Cerebellar cortex (tissue), 1 donor: ENCODE measurements at regions not wholly inside any gene's neighbourhood (a gene's known extent, or its start where the extent isn't known, plus 50 kb on each side); places are given as distances from the start of the nearest gene placed in this dataset.

Experiments used
- DNase-seq: peaks from one replicate; pipeline ENCODE4 v3.0.0-alpha.2; 2015; ENCODE audit warnings: low spot score

- no peak for DNase-seq
These were observed 115.7 kb upstream of the P2RY1 start for GRCh38 chr3:152719264-152719663.

GRCh38 chr3:152720951-152721718 lies 113.8 kb upstream of the P2RY1 start:
- DNase-seq: no peak

- DNase-seq: no peak
These were observed 110.7 kb upstream of the P2RY1 start for GRCh38 chr3:152724270-152724669.

GRCh38 chr3:152728231-152728980 lies 106.5 kb upstream of the P2RY1 start:
- DNase-seq: no peak

- DNase-seq: no peak
These were observed 105.0 kb upstream of the P2RY1 start for GRCh38 chr3:152729906-152730305.

GRCh38 chr3:152731511-152731910 lies 103.4 kb upstream of the P2RY1 start:
- DNase-seq: no peak

- no peak for DNase-seq
These were observed 101.3 kb upstream of the P2RY1 start for GRCh38 chr3:152733584-152734119.

GRCh38 chr3:152737021-152737908 lies 97.7 kb upstream of the P2RY1 start:
- DNase-seq: no peak

GRCh38 chr3:152738656-152739055 lies 96.3 kb upstream of the P2RY1 start:
- DNase-seq: no peak

- no peak for DNase-seq
These were observed 92.3 kb upstream of the P2RY1 start for GRCh38 chr3:152742368-152743347.

- DNase-seq: no peak
These were observed 89.3 kb upstream of the P2RY1 start for GRCh38 chr3:152745646-152746045.

- no peak for DNase-seq
These were observed 80.6 kb upstream of the P2RY1 start for GRCh38 chr3:152754303-152754702.

GRCh38 chr3:152756807-152757206 lies 78.1 kb upstream of the P2RY1 start:
- DNase-seq: no peak

GRCh38 chr3:152760024-152760563 lies 74.8 kb upstream of the P2RY1 start:
- no peak for DNase-seq

GRCh38 chr3:152760591-152760990 lies 74.3 kb upstream of the P2RY1 start:
- no peak for DNase-seq

- no peak for DNase-seq
These were observed 66.5 kb upstream of the P2RY1 start for GRCh38 chr3:152768478-152768877.

GRCh38 chr3:152769523-152769922 lies 65.4 kb upstream of the P2RY1 start:
- no peak for DNase-seq

- DNase-seq: no peak
These were observed 64.6 kb upstream of the P2RY1 start for GRCh38 chr3:152770296-152770695.

- no peak for DNase-seq
These were observed 63.8 kb upstream of the P2RY1 start for GRCh38 chr3:152771120-152771519.

- DNase-seq: no peak
These were observed 62.2 kb upstream of the P2RY1 start for GRCh38 chr3:152772674-152773225.
